ENCODE measurements at regions not wholly inside any gene's neighbourhood (a gene's known extent, or its start where the extent isn't known, plus 50 kb on each side); places are given as distances from the start of the nearest gene placed in this dataset.

DNA sequence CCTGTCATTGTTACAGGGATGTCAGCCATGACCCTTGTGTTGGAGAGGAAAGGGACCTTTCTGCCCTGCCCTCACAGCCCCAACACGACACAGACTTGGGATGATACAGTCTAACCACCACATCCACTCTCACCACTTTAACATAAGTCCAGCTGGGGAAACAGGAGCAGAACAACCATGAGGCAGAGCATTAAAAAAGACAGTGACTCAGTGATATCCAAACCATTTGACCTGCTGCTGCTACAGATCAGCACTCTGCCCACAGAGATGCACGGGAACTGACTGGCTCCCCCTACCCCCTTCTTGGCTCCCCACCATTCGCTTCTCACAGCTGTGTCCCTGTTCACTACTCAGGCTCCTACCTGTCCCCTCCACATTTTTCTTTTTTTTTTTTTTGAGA is 458.6 kb downstream of the ZNF608 start:
- H3K9ac ChIP-seq (ENCODE audit: low read length), result no peak overlapping the region
- H3K9me3 ChIP-seq (ENCODE audit: control insufficient read depth, low read length), result no peaks in the 10 kb centered on the region
- no peaks in the 10 kb centered on the region for H3K27me3 ChIP-seq (ENCODE audit: control insufficient read depth, insufficient read depth, low read length)
- H3K4me3 ChIP-seq (ENCODE audit: low read length), result no peak overlapping the region
- H3K4me1 ChIP-seq (ENCODE audit: control insufficient read depth, insufficient read depth, low read length), result peaks cover 14% of the 10 kb centered on the region
- no peaks in the 10 kb centered on the region for H3K36me3 ChIP-seq (ENCODE audit: control insufficient read depth, insufficient read depth, low read length)

DNA sequence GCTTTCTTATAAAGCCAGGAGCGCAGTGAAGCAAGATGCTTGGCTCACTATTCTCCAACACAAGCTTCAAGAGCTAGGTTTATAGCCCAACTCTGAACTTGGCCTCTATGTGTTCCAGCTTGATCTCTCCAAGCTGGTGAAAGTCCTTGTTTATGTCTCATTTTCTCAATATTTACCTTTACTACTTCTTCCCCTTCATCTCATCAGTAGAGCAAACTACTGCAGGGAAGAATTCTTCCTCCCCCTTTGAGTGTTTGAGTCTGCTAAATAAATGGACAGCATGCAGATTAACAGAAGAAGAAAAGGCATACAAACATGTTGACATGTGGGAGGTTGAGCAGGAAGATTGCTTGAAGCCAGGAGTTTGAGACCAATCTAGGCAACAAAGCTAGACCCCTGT is 460.7 kb downstream of the ZNF608 start:
- H3K4me1 ChIP-seq (ENCODE audit: control insufficient read depth, insufficient read depth, low read length), result peaks cover 8% of the 10 kb centered on the region
- no peaks in the 10 kb centered on the region for H3K36me3 ChIP-seq (ENCODE audit: control insufficient read depth, insufficient read depth, low read length)
- H3K4me3 ChIP-seq (ENCODE audit: low read length), result no peak overlapping the region
- no peaks in the 10 kb centered on the region for H3K27me3 ChIP-seq (ENCODE audit: control insufficient read depth, insufficient read depth, low read length)
- no peak overlapping the region for H3K9ac ChIP-seq (ENCODE audit: low read length)
- H3K9me3 ChIP-seq (ENCODE audit: control insufficient read depth, low read length), result no peaks in the 10 kb centered on the region

DNA sequence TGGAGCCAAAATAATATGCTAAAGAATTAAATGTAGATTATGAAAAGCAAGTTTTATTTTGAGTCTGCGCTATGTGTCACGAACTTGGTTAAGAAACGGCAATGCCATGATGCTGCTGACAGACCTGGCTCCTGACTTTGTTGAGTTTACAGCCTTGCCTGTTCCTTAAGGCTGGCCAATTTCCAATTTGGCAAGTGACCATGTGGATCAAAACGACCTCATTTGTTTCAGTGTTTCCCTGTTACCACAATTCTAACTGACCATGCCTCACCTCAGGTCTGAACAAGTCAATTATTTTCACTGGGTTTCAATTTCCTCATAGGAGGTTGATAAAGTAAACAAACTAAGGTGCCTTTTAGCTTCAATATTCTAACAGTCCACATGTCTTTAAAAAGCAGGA is 461.4 kb downstream of the ZNF608 start:
- Histone ChIP-seq H3K4me1 (ENCODE audit: control insufficient read depth, insufficient read depth, low read length) (peaks cover 8% of the 10 kb centered on the region), H3K36me3 (ENCODE audit: control insufficient read depth, insufficient read depth, low read length) (no peaks in the 10 kb centered on the region), H3K9ac (ENCODE audit: low read length) (no peak overlapping the region), H3K27me3 (ENCODE audit: control insufficient read depth, insufficient read depth, low read length) (no peaks in the 10 kb centered on the region), H3K9me3 (ENCODE audit: control insufficient read depth, low read length) (no peaks in the 10 kb centered on the region), H3K4me3 (ENCODE audit: low read length) (no peak overlapping the region)

DNA sequence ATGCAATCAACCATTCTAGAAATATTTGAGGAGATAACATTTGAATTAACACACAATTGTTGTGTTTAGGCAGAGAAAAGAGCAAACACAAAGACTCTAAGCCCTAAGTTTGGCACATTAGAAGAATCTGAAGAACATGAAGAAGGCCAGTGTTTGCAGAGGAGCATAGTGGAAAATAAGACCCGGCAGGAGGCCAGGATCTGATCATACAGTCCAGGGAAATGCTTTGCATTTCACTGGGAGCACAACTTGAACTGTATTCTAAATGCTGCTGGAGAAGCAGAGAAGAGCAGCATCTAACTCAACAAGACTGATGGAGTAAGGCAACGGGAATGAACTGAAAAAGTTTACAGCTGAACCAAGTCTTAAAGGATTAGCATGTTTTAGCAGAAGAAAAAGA is 463.4 kb downstream of the ZNF608 start:
- Histone ChIP-seq H3K36me3 (ENCODE audit: control insufficient read depth, insufficient read depth, low read length) (no peaks in the 10 kb centered on the region), H3K4me1 (ENCODE audit: control insufficient read depth, insufficient read depth, low read length) (peaks cover 2% of the 10 kb centered on the region), H3K4me3 (ENCODE audit: low read length) (no peak overlapping the region), H3K27me3 (ENCODE audit: control insufficient read depth, insufficient read depth, low read length) (no peaks in the 10 kb centered on the region), H3K9me3 (ENCODE audit: control insufficient read depth, low read length) (no peaks in the 10 kb centered on the region), H3K9ac (ENCODE audit: low read length) (no peak overlapping the region)

DNA sequence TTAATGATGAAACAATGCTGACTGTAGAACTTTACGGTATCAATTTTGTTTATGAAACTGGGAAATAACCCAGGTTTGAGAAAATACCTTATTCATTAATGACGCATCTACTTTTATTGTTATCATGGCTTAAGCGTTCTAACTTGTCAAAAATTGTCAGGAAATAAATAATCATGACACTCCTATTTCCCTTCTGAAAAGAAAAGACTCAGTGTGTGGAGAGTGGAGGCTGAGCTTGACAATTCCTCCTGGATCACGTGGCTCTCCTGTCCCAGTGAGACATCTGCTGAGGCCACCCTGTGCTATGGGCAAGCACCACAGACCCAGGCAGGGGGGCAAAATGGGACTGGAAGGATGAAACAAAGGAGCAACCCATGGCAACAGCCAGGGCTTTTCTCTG is 466.4 kb downstream of the ZNF608 start:
- no peaks in the 10 kb centered on the region for H3K36me3 ChIP-seq (ENCODE audit: control insufficient read depth, insufficient read depth, low read length)
- H3K4me3 ChIP-seq (ENCODE audit: low read length), result no peak overlapping the region
- peaks cover 6% of the 10 kb centered on the region for H3K4me1 ChIP-seq (ENCODE audit: control insufficient read depth, insufficient read depth, low read length)
- no peaks in the 10 kb centered on the region for H3K27me3 ChIP-seq (ENCODE audit: control insufficient read depth, insufficient read depth, low read length)
- H3K9me3 ChIP-seq (ENCODE audit: control insufficient read depth, low read length), result no peaks in the 10 kb centered on the region
- H3K9ac ChIP-seq (ENCODE audit: low read length), result no peak overlapping the region

DNA sequence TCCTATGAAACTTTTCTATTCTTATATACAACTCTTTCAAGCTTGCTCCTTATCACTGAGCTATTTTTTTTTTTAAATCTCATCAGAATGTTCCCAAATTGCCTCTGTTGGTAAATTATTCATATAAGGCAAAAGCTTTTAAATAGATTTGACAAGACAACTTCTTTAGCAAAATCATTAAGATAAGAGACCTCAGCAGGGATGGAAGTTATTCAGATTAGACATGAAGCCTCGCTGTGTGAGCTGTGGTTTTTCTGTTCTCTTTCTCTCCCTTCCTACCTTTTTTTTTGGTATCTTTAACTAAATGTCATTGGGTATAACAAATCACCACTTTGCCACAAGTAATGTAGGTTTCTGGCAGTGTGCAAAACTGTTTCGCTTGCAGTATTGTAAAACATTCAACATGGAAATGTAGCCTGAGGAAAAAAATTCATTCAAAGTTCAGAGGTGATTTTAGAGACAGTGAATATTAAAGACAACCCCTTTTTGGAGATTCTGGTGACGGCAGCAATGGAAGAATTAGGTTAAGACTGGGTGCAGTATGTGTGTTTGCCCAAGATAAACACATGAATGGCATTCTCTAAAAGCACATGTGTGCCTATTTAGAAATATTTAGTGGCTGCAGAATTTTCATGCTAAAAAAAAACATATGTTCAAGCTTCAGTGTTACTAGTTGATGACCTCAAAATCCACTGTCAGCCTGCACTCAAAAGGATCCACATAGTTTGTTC is 467.1 kb downstream of the ZNF608 start:
- no peaks in the 10 kb centered on the region for H3K36me3 ChIP-seq (ENCODE audit: control insufficient read depth, insufficient read depth, low read length)
- no peak overlapping the region for H3K4me3 ChIP-seq (ENCODE audit: low read length)
- peaks cover 6% of the 10 kb centered on the region for H3K4me1 ChIP-seq (ENCODE audit: control insufficient read depth, insufficient read depth, low read length)
- no peaks in the 10 kb centered on the region for H3K27me3 ChIP-seq (ENCODE audit: control insufficient read depth, insufficient read depth, low read length)
- H3K9me3 ChIP-seq (ENCODE audit: control insufficient read depth, low read length), result no peaks in the 10 kb centered on the region
- H3K9ac ChIP-seq (ENCODE audit: low read length), result no peak overlapping the region

DNA sequence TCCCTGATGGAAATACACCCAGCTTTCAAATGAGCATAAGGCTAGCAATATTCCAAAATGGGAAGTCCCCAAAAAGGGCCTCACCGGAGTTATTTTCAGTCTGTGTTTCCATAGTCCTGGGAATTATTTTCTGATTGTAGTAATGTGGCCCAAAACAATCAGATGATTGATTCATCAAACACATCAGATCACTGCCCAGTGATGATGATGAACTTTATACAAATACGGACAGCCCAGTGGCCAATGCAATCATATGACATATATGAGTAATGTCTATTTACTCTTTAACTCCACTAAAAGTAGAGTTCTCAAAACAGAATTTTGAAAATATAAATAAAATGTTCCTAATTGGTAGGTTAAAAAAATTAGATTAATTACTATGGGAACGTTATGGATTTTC is 467.8 kb downstream of the ZNF608 start:
- Histone ChIP-seq H3K9me3 (ENCODE audit: control insufficient read depth, low read length) (no peaks in the 10 kb centered on the region), H3K4me1 (ENCODE audit: control insufficient read depth, insufficient read depth, low read length) (peaks cover 6% of the 10 kb centered on the region), H3K4me3 (ENCODE audit: low read length) (no peak overlapping the region), H3K36me3 (ENCODE audit: control insufficient read depth, insufficient read depth, low read length) (no peaks in the 10 kb centered on the region), H3K9ac (ENCODE audit: low read length) (no peak overlapping the region), H3K27me3 (ENCODE audit: control insufficient read depth, insufficient read depth, low read length) (no peaks in the 10 kb centered on the region)

DNA sequence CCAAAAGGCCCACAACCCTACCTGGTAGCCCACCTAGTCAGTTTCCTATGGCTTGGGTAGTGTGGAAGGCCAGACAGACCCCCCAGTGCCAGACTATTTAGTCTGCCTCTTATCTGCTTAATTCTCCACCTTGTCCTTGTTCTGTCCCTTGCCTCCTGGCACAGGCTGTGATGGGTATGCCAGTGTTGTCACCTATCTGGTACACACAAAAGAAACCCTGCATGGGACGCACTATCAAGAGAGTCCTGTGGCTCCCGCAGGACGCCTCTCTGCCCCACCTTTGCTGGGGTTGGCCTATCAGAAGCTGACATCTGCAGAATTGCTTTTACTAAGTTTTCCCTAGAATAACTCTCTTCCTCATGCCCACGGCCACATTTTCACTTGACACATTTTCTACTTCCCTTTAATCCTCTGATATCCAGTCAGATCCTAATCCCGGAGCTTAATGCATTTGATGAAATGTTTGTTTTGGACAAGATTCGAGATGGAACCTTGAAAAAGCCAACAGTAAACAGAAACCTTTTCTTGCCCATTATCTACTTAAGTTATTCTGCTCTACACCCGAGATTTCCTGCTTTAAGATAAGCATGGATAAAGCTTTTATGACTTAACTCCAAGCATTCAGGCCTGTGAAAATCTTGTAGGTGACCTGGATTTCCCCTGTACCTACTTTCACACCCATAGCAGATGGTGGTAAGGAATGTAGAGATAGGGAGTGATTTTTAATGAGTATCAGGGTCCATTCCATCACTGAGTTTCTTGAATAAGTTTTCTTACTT is 468.5 kb downstream of the ZNF608 start:
- no peak overlapping the region for H3K9ac ChIP-seq (ENCODE audit: low read length)
- no peaks in the 10 kb centered on the region for H3K36me3 ChIP-seq (ENCODE audit: control insufficient read depth, insufficient read depth, low read length)
- no peaks in the 10 kb centered on the region for H3K9me3 ChIP-seq (ENCODE audit: control insufficient read depth, low read length)
- H3K4me1 ChIP-seq (ENCODE audit: control insufficient read depth, insufficient read depth, low read length), result peaks cover 6% of the 10 kb centered on the region
- H3K4me3 ChIP-seq (ENCODE audit: low read length), result no peak overlapping the region
- H3K27me3 ChIP-seq (ENCODE audit: control insufficient read depth, insufficient read depth, low read length), result no peaks in the 10 kb centered on the region

DNA sequence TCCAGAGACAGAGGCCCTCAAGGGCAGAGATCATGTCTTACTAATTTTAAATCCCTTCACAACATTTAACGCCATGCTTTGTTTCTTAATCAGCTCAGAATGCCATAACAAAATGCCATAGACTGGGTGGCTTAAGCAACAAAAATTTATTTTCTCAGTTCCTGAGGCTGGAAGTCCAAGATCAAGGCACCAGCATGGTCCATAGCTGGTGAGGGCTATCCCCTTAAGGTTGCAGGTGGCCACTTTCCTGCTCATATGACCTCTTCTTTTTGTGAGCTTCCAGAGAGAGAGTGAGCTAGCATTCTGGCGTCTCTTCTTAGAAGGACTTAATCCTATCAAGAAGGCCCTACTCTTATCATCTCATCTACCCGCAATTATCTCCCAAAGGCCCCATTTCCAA is 470.3 kb downstream of the ZNF608 start:
- Histone ChIP-seq H3K9me3 (ENCODE audit: control insufficient read depth, low read length) (no peaks in the 10 kb centered on the region), H3K4me3 (ENCODE audit: low read length) (no peak overlapping the region), H3K4me1 (ENCODE audit: control insufficient read depth, insufficient read depth, low read length) (peaks cover 6% of the 10 kb centered on the region), H3K9ac (ENCODE audit: low read length) (no peak overlapping the region), H3K27me3 (ENCODE audit: control insufficient read depth, insufficient read depth, low read length) (no peaks in the 10 kb centered on the region), H3K36me3 (ENCODE audit: control insufficient read depth, insufficient read depth, low read length) (no peaks in the 10 kb centered on the region)

DNA sequence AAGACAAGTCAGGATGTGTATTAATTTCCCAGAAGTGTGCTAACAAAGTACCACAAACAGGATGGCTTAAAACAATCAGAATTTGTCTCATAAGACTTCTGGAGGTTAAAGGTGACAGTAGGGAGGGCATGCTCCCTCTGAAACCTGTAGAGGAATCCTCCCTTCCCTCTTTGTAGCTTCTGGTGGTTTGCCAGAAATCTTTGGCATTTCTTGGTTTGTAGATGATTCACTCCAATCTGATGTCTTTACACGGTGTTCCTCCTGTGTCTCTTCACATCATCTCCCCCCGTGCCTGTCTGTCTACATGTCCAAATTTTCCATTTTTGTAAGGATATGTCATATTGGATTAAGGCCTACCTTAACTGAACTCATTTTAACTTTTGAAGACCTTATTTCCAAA is 471.5 kb downstream of the ZNF608 start:
- Histone ChIP-seq H3K4me3 (ENCODE audit: low read length) (no peak overlapping the region), H3K9ac (ENCODE audit: low read length) (no peak overlapping the region), H3K27me3 (ENCODE audit: control insufficient read depth, insufficient read depth, low read length) (no peaks in the 10 kb centered on the region), H3K36me3 (ENCODE audit: control insufficient read depth, insufficient read depth, low read length) (no peaks in the 10 kb centered on the region), H3K4me1 (ENCODE audit: control insufficient read depth, insufficient read depth, low read length) (peaks cover 6% of the 10 kb centered on the region), H3K9me3 (ENCODE audit: control insufficient read depth, low read length) (no peaks in the 10 kb centered on the region)

DNA sequence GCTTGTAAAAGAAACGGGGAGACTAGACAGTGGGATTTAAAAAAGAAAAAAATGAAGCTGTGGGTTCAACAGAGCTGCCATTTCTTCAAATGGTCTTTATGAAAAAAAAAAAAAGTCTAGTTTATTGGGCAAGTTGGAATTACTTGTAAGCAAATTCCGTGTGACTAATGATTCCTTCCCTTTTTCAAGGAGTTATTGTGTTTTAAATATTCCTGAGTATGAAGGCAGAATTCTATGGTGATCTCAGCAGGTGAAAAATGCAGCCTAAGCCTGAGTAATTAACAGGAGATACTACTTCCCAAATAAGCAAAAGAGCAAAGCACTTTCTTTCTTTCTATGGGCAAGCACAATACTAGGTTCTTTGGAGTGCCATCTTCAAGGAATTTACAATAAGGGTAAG is 481.9 kb downstream of the ZNF608 start:
- H3K4me3 ChIP-seq (ENCODE audit: low read length), result no peak overlapping the region
- no peaks in the 10 kb centered on the region for H3K36me3 ChIP-seq (ENCODE audit: control insufficient read depth, insufficient read depth, low read length)
- peaks cover 11% of the 10 kb centered on the region for H3K4me1 ChIP-seq (ENCODE audit: control insufficient read depth, insufficient read depth, low read length)
- no peak overlapping the region for H3K9ac ChIP-seq (ENCODE audit: low read length)
- no peaks in the 10 kb centered on the region for H3K9me3 ChIP-seq (ENCODE audit: control insufficient read depth, low read length)
- no peaks in the 10 kb centered on the region for H3K27me3 ChIP-seq (ENCODE audit: control insufficient read depth, insufficient read depth, low read length)

DNA sequence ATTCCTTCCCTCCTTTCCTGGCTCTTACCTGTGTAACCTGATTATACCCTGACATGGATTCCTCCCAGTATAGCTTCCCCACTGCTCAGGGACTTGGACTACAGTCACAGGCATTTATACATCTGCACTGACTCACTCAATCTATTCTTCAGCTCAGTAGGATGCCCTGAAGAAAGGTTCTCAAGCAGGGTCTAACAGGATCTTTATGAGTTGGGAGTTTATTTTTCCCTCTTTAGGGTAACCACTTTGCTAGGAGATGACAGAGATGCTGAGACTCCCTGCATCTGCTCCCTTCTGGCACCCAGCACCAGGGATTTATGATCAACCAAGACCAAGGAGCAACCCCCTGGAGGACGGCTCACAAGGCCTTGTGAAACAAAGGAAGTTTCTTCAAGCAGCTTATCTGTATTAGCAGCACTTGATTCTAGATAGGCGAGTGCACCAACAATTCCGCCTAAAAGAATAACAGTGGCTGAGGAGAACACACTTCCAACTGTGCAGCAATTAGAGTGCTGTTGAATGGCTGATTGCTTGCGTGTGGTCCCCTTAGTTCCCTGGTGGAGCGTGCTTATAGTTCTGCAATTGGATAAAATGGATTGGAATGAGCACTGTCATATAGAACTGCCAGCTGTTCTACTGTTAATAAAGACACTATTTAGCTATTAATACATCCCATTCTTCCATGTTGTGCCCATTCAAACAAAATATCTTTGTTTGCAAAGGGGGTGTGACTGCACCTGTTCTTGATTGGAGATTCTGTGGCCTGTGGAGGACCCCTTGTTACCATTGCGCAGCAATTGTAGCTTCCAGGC is 482.6 kb downstream of the ZNF608 start:
- no peaks in the 10 kb centered on the region for H3K9me3 ChIP-seq (ENCODE audit: control insufficient read depth, low read length)
- no peak overlapping the region for H3K9ac ChIP-seq (ENCODE audit: low read length)
- no peak overlapping the region for H3K4me3 ChIP-seq (ENCODE audit: low read length)
- peaks cover 11% of the 10 kb centered on the region for H3K4me1 ChIP-seq (ENCODE audit: control insufficient read depth, insufficient read depth, low read length)
- H3K27me3 ChIP-seq (ENCODE audit: control insufficient read depth, insufficient read depth, low read length), result no peaks in the 10 kb centered on the region
- H3K36me3 ChIP-seq (ENCODE audit: control insufficient read depth, insufficient read depth, low read length), result no peaks in the 10 kb centered on the region

Data from mucosa of stomach (tissue), 1 donor.